ENCODE measurements at regions not wholly inside any gene's neighbourhood (a gene's known extent, or its start where the extent isn't known, plus 50 kb on each side); places are given as distances from the start of the nearest gene placed in this dataset.

DNA sequence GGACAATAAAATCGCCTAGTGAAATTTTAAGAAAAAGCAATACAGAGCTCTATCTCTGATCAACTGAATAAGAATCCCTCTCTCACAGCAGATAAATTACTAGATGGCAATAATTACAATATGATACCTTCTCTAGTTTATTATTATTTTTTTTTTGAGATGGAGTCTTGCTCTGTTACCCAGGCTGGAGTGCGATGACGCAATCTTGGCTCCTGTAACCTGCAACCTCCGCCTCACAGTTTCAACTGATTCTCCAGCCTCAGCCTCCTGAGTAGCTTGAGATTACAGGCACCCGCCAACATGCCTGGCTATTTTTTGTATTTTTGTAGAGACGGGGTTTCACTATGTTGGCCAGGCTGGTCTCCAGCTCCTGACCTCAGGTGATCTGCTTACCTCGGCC, 129.3 kb upstream of the PTCHD4 start:
- WGBS, 3 donors = 92 to 93% (median 93%) methylated on average over 7 of the region's 7 CpGs
- TF ChIP-seq, protein P1, sequence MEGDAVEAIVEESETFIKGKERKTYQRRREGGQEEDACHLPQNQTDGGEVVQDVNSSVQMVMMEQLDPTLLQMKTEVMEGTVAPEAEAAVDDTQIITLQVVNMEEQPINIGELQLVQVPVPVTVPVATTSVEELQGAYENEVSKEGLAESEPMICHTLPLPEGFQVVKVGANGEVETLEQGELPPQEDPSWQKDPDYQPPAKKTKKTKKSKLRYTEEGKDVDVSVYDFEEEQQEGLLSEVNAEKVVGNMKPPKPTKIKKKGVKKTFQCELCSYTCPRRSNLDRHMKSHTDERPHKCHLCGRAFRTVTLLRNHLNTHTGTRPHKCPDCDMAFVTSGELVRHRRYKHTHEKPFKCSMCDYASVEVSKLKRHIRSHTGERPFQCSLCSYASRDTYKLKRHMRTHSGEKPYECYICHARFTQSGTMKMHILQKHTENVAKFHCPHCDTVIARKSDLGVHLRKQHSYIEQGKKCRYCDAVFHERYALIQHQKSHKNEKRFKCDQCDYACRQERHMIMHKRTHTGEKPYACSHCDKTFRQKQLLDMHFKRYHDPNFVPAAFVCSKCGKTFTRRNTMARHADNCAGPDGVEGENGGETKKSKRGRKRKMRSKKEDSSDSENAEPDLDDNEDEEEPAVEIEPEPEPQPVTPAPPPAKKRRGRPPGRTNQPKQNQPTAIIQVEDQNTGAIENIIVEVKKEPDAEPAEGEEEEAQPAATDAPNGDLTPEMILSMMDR (IDR thresholded peaks at IDR 0.05) = no peak
- no peaks in the 10 kb centered on the region for H3K36me3 ChIP-seq (ENCODE audit: insufficient read depth in 1 of 2, low read depth in 1 of 2)
- intact Hi-C loops (cut with DNase I) = no loop called here
- no peak overlapping the region for H3K27ac ChIP-seq
- no peak overlapping the region for H3K4me3 ChIP-seq
- no peaks in the 10 kb centered on the region for H3K4me1 ChIP-seq
- no peaks in the 10 kb centered on the region for H3K27me3 ChIP-seq (ENCODE audit: insufficient read depth in 3 of 3, low read length in 2 of 3)
- H3K9me3 ChIP-seq = no peaks in the 10 kb centered on the region
- DNase-seq (no peak), ATAC-seq (no peak)

DNA sequence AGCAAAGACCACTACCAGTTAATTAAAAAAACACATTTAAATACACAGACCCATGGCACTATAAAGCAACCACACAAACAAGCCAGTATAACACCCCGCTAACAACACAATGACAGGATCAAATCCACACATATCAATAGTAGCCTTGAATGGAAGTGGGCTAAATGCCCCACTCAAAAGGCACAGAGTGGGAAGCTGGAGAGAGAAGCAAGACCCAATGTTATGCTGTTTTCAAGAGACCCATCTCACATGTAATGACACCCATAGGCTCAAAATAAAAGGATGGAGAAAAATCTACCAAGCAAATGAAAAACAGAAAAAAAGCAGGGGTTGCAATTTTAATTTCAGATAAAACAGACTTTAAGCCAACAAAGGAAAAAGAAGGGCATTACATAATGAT, 125.4 kb upstream of the PTCHD4 start:
- Histone ChIP-seq H3K9me3 (no peaks in the 10 kb centered on the region), H3K27ac (no peak overlapping the region), H3K4me3 (no peak overlapping the region), H3K4me1 (no peaks in the 10 kb centered on the region), H3K36me3 (ENCODE audit: insufficient read depth in 1 of 2, low read depth in 1 of 2) (no peaks in the 10 kb centered on the region), H3K27me3 (ENCODE audit: insufficient read depth in 3 of 3, low read length in 2 of 3) (no peaks in the 10 kb centered on the region)
- intact Hi-C loops (cut with DNase I) = no loop called here
- WGBS, 3 donors = 95 to 100% (median 97%) methylated on average over 1 of the region's 1 CpG
- TF ChIP-seq, protein P1 (IDR thresholded peaks at IDR 0.05) = no peak
- no peak for ATAC-seq
- no peak for DNase-seq

- no peaks in the 10 kb centered on the region for H3K9me3 ChIP-seq
- H3K27ac ChIP-seq = no peak overlapping the region
- WGBS, 3 donors = 85 to 91% (median 88%) methylated on average over 6 of the region's 6 CpGs
- DNase-seq (no peak), ATAC-seq (no peak)
- TF ChIP-seq, protein P1 (IDR thresholded peaks at IDR 0.05) = no peak
- no peaks in the 10 kb centered on the region for H3K36me3 ChIP-seq (ENCODE audit: insufficient read depth in 1 of 2, low read depth in 1 of 2)
- intact Hi-C loops (cut with DNase I) = no loop called here
- no peaks in the 10 kb centered on the region for H3K4me1 ChIP-seq
- no peaks in the 10 kb centered on the region for H3K27me3 ChIP-seq (ENCODE audit: insufficient read depth in 3 of 3, low read length in 2 of 3)
- no peak overlapping the region for H3K4me3 ChIP-seq
Observed at GRCh38 chr6:48233063-48233462, 122.1 kb upstream of the PTCHD4 start.

- TF ChIP-seq, protein P1 (IDR thresholded peaks at IDR 0.05) = no peak
- intact Hi-C loops (cut with DNase I) = no loop called here
- no peak for DNase-seq
- H3K9me3 ChIP-seq = no peaks in the 10 kb centered on the region
- 90 to 93% (median 91%) methylated on average over 2 of the region's 2 CpGs for WGBS, 3 donors
- no peak overlapping the region for H3K27ac ChIP-seq
- H3K27me3 ChIP-seq (ENCODE audit: insufficient read depth in 3 of 3, low read length in 2 of 3) = no peaks in the 10 kb centered on the region
- ATAC-seq = no peak
- H3K4me1 ChIP-seq = no peaks in the 10 kb centered on the region
- H3K4me3 ChIP-seq = no peak overlapping the region
- no peaks in the 10 kb centered on the region for H3K36me3 ChIP-seq (ENCODE audit: insufficient read depth in 1 of 2, low read depth in 1 of 2)
Observed at GRCh38 chr6:48229841-48230240, 118.8 kb upstream of the PTCHD4 start.

DNA sequence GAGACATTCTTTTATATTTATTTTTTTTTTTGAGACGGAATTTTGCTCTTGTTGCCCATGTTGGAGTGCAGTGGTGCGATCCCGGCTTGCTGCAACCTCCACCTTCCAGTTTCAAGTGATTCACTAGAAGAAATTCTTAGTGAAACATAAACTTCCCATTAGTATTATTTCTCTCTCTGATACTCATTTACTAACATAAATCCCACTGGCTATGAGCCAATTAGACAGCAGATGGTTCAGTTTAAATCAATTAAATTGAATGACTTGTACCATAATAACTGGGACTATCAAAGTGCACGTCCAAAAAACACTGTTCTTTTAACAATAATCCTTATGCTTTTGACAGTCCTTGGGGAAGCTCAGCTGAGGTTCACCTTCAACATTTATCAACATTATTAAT, 111.2 kb upstream of the PTCHD4 start:
- Histone ChIP-seq H3K9me3 (no peaks in the 10 kb centered on the region), H3K4me3 (no peak overlapping the region), H3K27ac (no peak overlapping the region), H3K4me1 (no peaks in the 10 kb centered on the region), H3K36me3 (ENCODE audit: insufficient read depth in 1 of 2, low read depth in 1 of 2) (no peaks in the 10 kb centered on the region), H3K27me3 (ENCODE audit: insufficient read depth in 3 of 3, low read length in 2 of 3) (no peaks in the 10 kb centered on the region)
- WGBS, 3 donors = 72 to 76% (median 74%) methylated on average over 4 of the region's 4 CpGs
- intact Hi-C loops (cut with DNase I) = no loop called here
- DNase-seq (no peak), ATAC-seq (no peak)
- TF ChIP-seq, protein P1 (IDR thresholded peaks at IDR 0.05) = no peak

All from psoas muscle (tissue), 7 donors.